Astrocyte (in vitro differentiated cells and primary cell): ENCODE measurements at regions not wholly inside any gene's neighbourhood (a gene's known extent, or its start where the extent isn't known, plus 50 kb on each side); places are given as distances from the start of the nearest gene placed in this dataset.

Experiments used
- DNase-seq: peaks from one replicate; pipeline ENCODE4 v3.0.0-alpha.2; 2010; ENCODE audit warnings: low read depth
- FAIRE-seq: peaks from 2 replicates; lab custom pipeline; 2011; peaks lifted over from hg19 to GRCh38; lab: Jason Lieb, UNC
- H2AFZ ChIP-seq: 2 replicates; pipeline ENCODE4 v1.6.0; 2012; ENCODE audit warnings: low read depth, low read length, inconsistent platforms
- H3K27ac ChIP-seq: 2 replicates; pipeline ENCODE4 v1.5.1; 2011; ENCODE audit warnings: low read depth, low read length, inconsistent platforms
- H3K27me3 ChIP-seq: 2 replicates; pipeline ENCODE4 v1.6.0; 2011; ENCODE audit warnings: low read length, inconsistent platforms; ENCODE audit not compliant: insufficient read depth
- H3K36me3 ChIP-seq: 2 replicates; pipeline ENCODE4 v1.5.1; 2011; ENCODE audit warnings: low read length, inconsistent platforms; ENCODE audit not compliant: insufficient read depth
- H3K4me1 ChIP-seq: 2 replicates; pipeline ENCODE4 v1.5.1; 2011; ENCODE audit warnings: low read length, inconsistent platforms; ENCODE audit not compliant: insufficient read depth
- H3K4me2 ChIP-seq: 2 replicates; pipeline ENCODE4 v1.6.0; 2012; ENCODE audit warnings: low read length, inconsistent platforms
- H3K4me3 ChIP-seq: 2 replicates; pipeline ENCODE4 v1.5.1; 2011; ENCODE audit warnings: low read depth, mild to moderate bottlenecking, low read length, inconsistent platforms; ENCODE audit not compliant: insufficient read depth
- H3K79me2 ChIP-seq: 2 replicates; pipeline ENCODE4 v1.6.0; 2012; ENCODE audit warnings: mild to moderate bottlenecking, low read length, inconsistent platforms; ENCODE audit not compliant: insufficient read depth
- H3K9ac ChIP-seq: 2 replicates; pipeline ENCODE4 v1.6.0; 2012; ENCODE audit warnings: mild to moderate bottlenecking, low read length, inconsistent platforms
- H3K9me3 ChIP-seq: 2 replicates; pipeline ENCODE4 v1.5.1; 2012; ENCODE audit warnings: low read depth, mild to moderate bottlenecking, low read length, inconsistent platforms; ENCODE audit not compliant: insufficient read depth
- H4K20me1 ChIP-seq: 2 replicates; pipeline ENCODE4 v1.6.0; 2012; ENCODE audit warnings: low read length, inconsistent platforms; ENCODE audit not compliant: insufficient read depth
- H3K27ac Mint-ChIP-seq: one replicate; pipeline ENCODE4 v1.8.0; 2021; ENCODE audit warnings: mild to moderate bottlenecking, mixed read lengths; ENCODE audit not compliant: unreplicated experiment
- H3K27me3 Mint-ChIP-seq: one replicate; pipeline ENCODE4 v1.8.0; 2021; ENCODE audit warnings: low read depth, mixed read lengths; ENCODE audit not compliant: unreplicated experiment
- H3K36me3 Mint-ChIP-seq: one replicate; pipeline ENCODE4 v1.8.0; 2021; ENCODE audit warnings: low read depth, mixed read lengths; ENCODE audit not compliant: unreplicated experiment
- H3K4me1 Mint-ChIP-seq: one replicate; pipeline ENCODE4 v1.8.0; 2021; ENCODE audit warnings: low read depth, mixed read lengths; ENCODE audit not compliant: unreplicated experiment
- H3K4me3 Mint-ChIP-seq: one replicate; pipeline ENCODE4 v1.8.0; 2021; ENCODE audit warnings: mild to moderate bottlenecking, moderate library complexity, mixed read lengths; ENCODE audit not compliant: unreplicated experiment
- H3K9me3 Mint-ChIP-seq: one replicate; pipeline ENCODE4 v1.8.0; 2021; ENCODE audit warnings: mild to moderate bottlenecking, mixed read lengths; ENCODE audit not compliant: unreplicated experiment
- CTCF ChIP-seq: IDR thresholded peaks from 2 replicates; pipeline ENCODE4 v1.5.1; 2011; ENCODE audit warnings: low read depth, mild to moderate bottlenecking, inconsistent platforms, low read length, moderate library complexity; ENCODE audit not compliant: insufficient read depth
- EZH2 ChIP-seq: IDR thresholded peaks from 2 replicates; pipeline ENCODE4 v1.6.1; 2012; ENCODE audit warnings: mild to moderate bottlenecking, low read length, inconsistent platforms; ENCODE audit not compliant: insufficient read depth

- DNase-seq = no peak
- no peak overlapping the region for H3K4me3 Mint-ChIP-seq
- no peaks in the 10 kb centered on the region for H3K9me3 Mint-ChIP-seq
- no peak overlapping the region for H3K4me2 ChIP-seq
- H3K79me2 ChIP-seq = no peaks in the 10 kb centered on the region
- no peaks in the 10 kb centered on the region for H4K20me1 ChIP-seq
- no peaks in the 10 kb centered on the region for H3K4me1 Mint-ChIP-seq
- no peak for TF ChIP-seq CTCF
- no peak for TF ChIP-seq EZH2
- H3K27ac ChIP-seq = no peak overlapping the region
- H3K27me3 ChIP-seq = no peaks in the 10 kb centered on the region
- H3K9me3 ChIP-seq = no peaks in the 10 kb centered on the region
- H2AFZ ChIP-seq = no peak overlapping the region
- no peak overlapping the region for H3K4me3 ChIP-seq
- no peaks in the 10 kb centered on the region for H3K4me1 ChIP-seq
- no peak overlapping the region for H3K9ac ChIP-seq
- H3K27me3 Mint-ChIP-seq = peaks cover 3% of the 10 kb centered on the region
- no peak overlapping the region for H3K27ac Mint-ChIP-seq
- H3K36me3 Mint-ChIP-seq = no peaks in the 10 kb centered on the region
- FAIRE-seq = no peak
- no peaks in the 10 kb centered on the region for H3K36me3 ChIP-seq
These were observed 170.0 kb downstream of the SLC24A2 start for GRCh38 chr9:19618816-19619215.

- Histone ChIP-seq H3K9me3 (no peaks in the 10 kb centered on the region), H3K9ac (no peak overlapping the region), H3K27me3 (no peaks in the 10 kb centered on the region), H3K4me3 (no peak overlapping the region), H2AFZ (no peak overlapping the region), H3K27ac (no peak overlapping the region), H3K4me1 (no peaks in the 10 kb centered on the region), H3K36me3 (no peaks in the 10 kb centered on the region), H4K20me1 (no peaks in the 10 kb centered on the region), H3K4me2 (no peak overlapping the region), H3K79me2 (no peaks in the 10 kb centered on the region)
- FAIRE-seq (no peak), DNase-seq (no peak)
- Mint-ChIP-seq H3K4me3 (no peak overlapping the region), H3K9me3 (peaks cover 2% of the 10 kb centered on the region), H3K36me3 (no peaks in the 10 kb centered on the region), H3K27ac (no peak overlapping the region), H3K27me3 (peaks cover under 1% of the 10 kb centered on the region), H3K4me1 (no peaks in the 10 kb centered on the region)
- TF ChIP-seq CTCF (no peak), EZH2 (no peak)
These were observed 173.7 kb downstream of the SLC24A2 start for GRCh38 chr9:19615036-19615624.

GRCh38 chr9:19614294-19614693 is 174.5 kb downstream of the SLC24A2 start:
- Histone ChIP-seq H3K9ac (no peak overlapping the region), H3K4me1 (no peaks in the 10 kb centered on the region), H3K36me3 (no peaks in the 10 kb centered on the region), H2AFZ (no peak overlapping the region), H3K4me2 (no peak overlapping the region), H3K27me3 (no peaks in the 10 kb centered on the region), H3K4me3 (no peak overlapping the region), H3K79me2 (no peaks in the 10 kb centered on the region), H3K9me3 (no peaks in the 10 kb centered on the region), H4K20me1 (no peaks in the 10 kb centered on the region), H3K27ac (no peak overlapping the region)
- TF ChIP-seq CTCF (no peak), EZH2 (no peak)
- Mint-ChIP-seq H3K9me3 (peaks cover 2% of the 10 kb centered on the region), H3K4me1 (no peaks in the 10 kb centered on the region), H3K27me3 (no peaks in the 10 kb centered on the region), H3K27ac (no peak overlapping the region), H3K36me3 (no peaks in the 10 kb centered on the region), H3K4me3 (no peak overlapping the region)
- no peak for DNase-seq
- no peak for FAIRE-seq
